DOHH2 (cell line): ENCODE measurements at regions not wholly inside any gene's neighbourhood (a gene's known extent, or its start where the extent isn't known, plus 50 kb on each side); places are given as distances from the start of the nearest gene placed in this dataset.

Source experiments
- CTCF ChIP-seq: fragments of 200-600 bp; sonication (generic); IDR thresholded peaks from one replicate; pipeline ENCODE4 v1.5.1; 2014; ENCODE audit warnings: antibody characterized with exemption, mild to moderate bottlenecking, low read depth, low read length; ENCODE audit not compliant: poor library complexity, severe bottlenecking
- EZH2phosphoT487 ChIP-seq: fragments of 200-600 bp; sonication (generic); IDR thresholded peaks from 2 replicates; pipeline ENCODE4 v1.6.1; 2017; ENCODE audit warnings: borderline replicate concordance, mild to moderate bottlenecking, antibody characterized with exemption, low read length, moderate library complexity, mixed read lengths

- TF ChIP-seq CTCF (no peak), EZH2phosphoT487 (no peak)
Measured at GRCh38 chr6:150514806-150515380, 84.8 kb upstream of the PLEKHG1 start.
